ENCODE measurements at regions not wholly inside any gene's neighbourhood (a gene's known extent, or its start where the extent isn't known, plus 50 kb on each side); places are given as distances from the start of the nearest gene placed in this dataset.

GRCh38 chr1:5274527-5274926, 620.1 kb downstream of the AJAP1 start:
- no peak for TF ChIP-seq CTCF (IDR thresholded peaks at IDR 0.05; ENCODE audit: low read depth, low read length, missing input control)
- TF ChIP-seq YY1 (IDR thresholded peaks at IDR 0.05), result no peak
- no peak for TF ChIP-seq ZBTB33 (IDR thresholded peaks at IDR 0.05)
- no peak for TF ChIP-seq TAF1 (conservative IDR thresholded peaks at IDR 0.05)
- TF ChIP-seq GABPA (IDR thresholded peaks at IDR 0.05 in 1 of 2, conservative IDR thresholded peaks at IDR 0.05 in 1 of 2), result no peak
- no peak for TF ChIP-seq MAX (IDR thresholded peaks at IDR 0.05)
